AG08395 (cell line): ENCODE measurements at regions not wholly inside any gene's neighbourhood (a gene's known extent, or its start where the extent isn't known, plus 50 kb on each side); places are given as distances from the start of the nearest gene placed in this dataset.

Experiments used
- DNase-seq: peaks from one replicate; pipeline ENCODE4 v3.0.0; 2012; ENCODE audit warnings: mixed read lengths, low spot score

DNA sequence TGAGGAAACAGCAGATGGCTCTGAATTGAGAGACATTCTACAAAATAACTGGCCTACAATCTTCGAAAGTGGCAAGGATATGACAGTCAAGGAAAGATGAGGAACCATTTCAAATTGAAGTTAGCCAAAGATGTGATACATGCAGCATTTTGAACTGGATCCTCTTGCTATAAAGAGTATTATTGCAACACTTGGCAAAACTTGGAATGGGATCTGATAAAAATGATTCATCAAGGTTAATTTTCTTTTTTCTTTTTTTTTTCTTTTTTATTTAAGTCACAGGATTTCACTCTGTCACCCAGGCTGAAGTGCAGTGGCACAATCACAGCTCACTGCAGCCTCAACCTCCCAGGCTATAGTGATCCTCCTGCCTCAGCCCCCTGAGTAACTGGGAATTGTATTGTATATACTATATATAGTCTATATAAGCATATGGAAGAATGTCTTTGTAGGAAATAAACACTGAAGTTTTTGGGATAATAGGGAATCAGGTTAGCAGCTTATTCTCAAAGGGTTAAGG, 49.8 kb upstream of the GJA8 start:
- DNase-seq: no peak
